ENCODE measurements at regions not wholly inside any gene's neighbourhood (a gene's known extent, or its start where the extent isn't known, plus 50 kb on each side); places are given as distances from the start of the nearest gene placed in this dataset.
"Not testable (repeated sequence)": the region's sequence is repeated elsewhere in the genome, so short reads cannot be mapped to it uniquely, and the experiment has no call there.

GRCh38 chr6:74439123-74439811 lies 743.3 kb downstream of the CD109 start:
- no peak for DNase-seq
- no peaks in the 10 kb centered on the region for H3K9me3 ChIP-seq (ENCODE audit: control insufficient read depth in 2 of 2, insufficient read depth in 1 of 2, low read depth in 1 of 2, low read length in 1 of 2)
- no peak overlapping the region for H3K4me3 ChIP-seq (ENCODE audit: low read depth in 1 of 3, low read length in 3 of 3)
- no peaks in the 10 kb centered on the region for H3K36me3 ChIP-seq (ENCODE audit: control insufficient read depth in 3 of 3, insufficient read depth in 2 of 3, low read depth in 1 of 3, low read length in 3 of 3)
- WGBS, 3 donors = 40 to 64% (median 47%) methylated on average over 1 of the region's 1 CpG
- no peak for FAIRE-seq
- H3K27me3 ChIP-seq (ENCODE audit: control insufficient read depth in 3 of 3, insufficient read depth in 3 of 3, low read length in 3 of 3) = no peaks in the 10 kb centered on the region
- H3K27ac ChIP-seq (ENCODE audit: low read depth in 1 of 3, low read length in 2 of 3) = no peak overlapping the region
- no peaks in the 10 kb centered on the region for H3K4me1 ChIP-seq (ENCODE audit: control insufficient read depth in 3 of 3, insufficient read depth in 2 of 3, low read depth in 1 of 3, low read length in 2 of 3)

GRCh38 chr6:74438395-74438794 lies 742.4 kb downstream of the CD109 start:
- H3K27ac ChIP-seq (ENCODE audit: low read depth in 1 of 3, low read length in 2 of 3); H3K27me3 ChIP-seq (ENCODE audit: control insufficient read depth in 3 of 3, insufficient read depth in 3 of 3, low read length in 3 of 3); FAIRE-seq; H3K36me3 ChIP-seq (ENCODE audit: control insufficient read depth in 3 of 3, insufficient read depth in 2 of 3, low read depth in 1 of 3, low read length in 3 of 3); H3K9me3 ChIP-seq (ENCODE audit: control insufficient read depth in 2 of 2, insufficient read depth in 1 of 2, low read depth in 1 of 2, low read length in 1 of 2); DNase-seq; H3K4me1 ChIP-seq (ENCODE audit: control insufficient read depth in 3 of 3, insufficient read depth in 2 of 3, low read depth in 1 of 3, low read length in 2 of 3); H3K4me3 ChIP-seq (ENCODE audit: low read depth in 1 of 3, low read length in 3 of 3): not testable (repeated sequence)
- WGBS, 3 donors = 43 to 78% (median 64%) methylated on average over 1 of the region's 1 CpG

- no peak overlapping the region for H3K4me3 ChIP-seq (ENCODE audit: low read depth in 1 of 3, low read length in 3 of 3)
- H3K4me1 ChIP-seq (ENCODE audit: control insufficient read depth in 3 of 3, insufficient read depth in 2 of 3, low read depth in 1 of 3, low read length in 2 of 3) = no peaks in the 10 kb centered on the region
- DNase-seq (no peak), FAIRE-seq (no peak)
- no peak overlapping the region for H3K27ac ChIP-seq (ENCODE audit: low read depth in 1 of 3, low read length in 2 of 3)
- H3K36me3 ChIP-seq (ENCODE audit: control insufficient read depth in 3 of 3, insufficient read depth in 2 of 3, low read depth in 1 of 3, low read length in 3 of 3) = no peaks in the 10 kb centered on the region
- no peaks in the 10 kb centered on the region for H3K9me3 ChIP-seq (ENCODE audit: control insufficient read depth in 2 of 2, insufficient read depth in 1 of 2, low read depth in 1 of 2, low read length in 1 of 2)
- H3K27me3 ChIP-seq (ENCODE audit: control insufficient read depth in 3 of 3, insufficient read depth in 3 of 3, low read length in 3 of 3) = no peaks in the 10 kb centered on the region
Measured at GRCh38 chr6:74434171-74434570, 738.2 kb downstream of the CD109 start.

GRCh38 chr6:74431873-74432580 lies 736.0 kb downstream of the CD109 start:
- DNase-seq (no peak), FAIRE-seq (no peak)
- Histone ChIP-seq H3K27ac (ENCODE audit: low read depth in 1 of 3, low read length in 2 of 3) (no peak overlapping the region), H3K27me3 (ENCODE audit: control insufficient read depth in 3 of 3, insufficient read depth in 3 of 3, low read length in 3 of 3) (no peaks in the 10 kb centered on the region), H3K4me3 (ENCODE audit: low read depth in 1 of 3, low read length in 3 of 3) (no peak overlapping the region), H3K4me1 (ENCODE audit: control insufficient read depth in 3 of 3, insufficient read depth in 2 of 3, low read depth in 1 of 3, low read length in 2 of 3) (no peaks in the 10 kb centered on the region), H3K36me3 (ENCODE audit: control insufficient read depth in 3 of 3, insufficient read depth in 2 of 3, low read depth in 1 of 3, low read length in 3 of 3) (no peaks in the 10 kb centered on the region), H3K9me3 (ENCODE audit: control insufficient read depth in 2 of 2, insufficient read depth in 1 of 2, low read depth in 1 of 2, low read length in 1 of 2) (no peaks in the 10 kb centered on the region)
- WGBS, 3 donors = 71 to 84% (median 79%) methylated on average over 3 of the region's 3 CpGs

GRCh38 chr6:74420221-74420620 lies 724.2 kb downstream of the CD109 start:
- DNase-seq (peak; percentile 85 to 91), FAIRE-seq (no peak)

GRCh38 chr6:74415056-74415455 lies 719.1 kb downstream of the CD109 start:
- DNase-seq (no peak), FAIRE-seq (no peak)
- no peak overlapping the region for H3K4me3 ChIP-seq (ENCODE audit: low read depth in 1 of 3, low read length in 3 of 3)
- no peaks in the 10 kb centered on the region for H3K36me3 ChIP-seq (ENCODE audit: control insufficient read depth in 3 of 3, insufficient read depth in 2 of 3, low read depth in 1 of 3, low read length in 3 of 3)
- peaks cover 0 to 2% (median 0%) of the 10 kb centered on the region in 3 donors for H3K4me1 ChIP-seq (ENCODE audit: control insufficient read depth in 3 of 3, insufficient read depth in 2 of 3, low read depth in 1 of 3, low read length in 2 of 3)
- no peaks in the 10 kb centered on the region for H3K27me3 ChIP-seq (ENCODE audit: control insufficient read depth in 3 of 3, insufficient read depth in 3 of 3, low read length in 3 of 3)
- no peak overlapping the region for H3K27ac ChIP-seq (ENCODE audit: low read depth in 1 of 3, low read length in 2 of 3)
- H3K9me3 ChIP-seq (ENCODE audit: control insufficient read depth in 2 of 2, insufficient read depth in 1 of 2, low read depth in 1 of 2, low read length in 1 of 2) = no peaks in the 10 kb centered on the region

More at GRCh38 chr6:74420221-74420620, 724.2 kb downstream of the CD109 start:
- Histone ChIP-seq H3K27ac (ENCODE audit: low read depth in 1 of 3, low read length in 2 of 3) (peak overlapping the region; percentile 33 to 87 (median 71)), H3K9me3 (ENCODE audit: control insufficient read depth in 2 of 2, insufficient read depth in 1 of 2, low read depth in 1 of 2, low read length in 1 of 2) (no peaks in the 10 kb centered on the region), H3K4me1 (ENCODE audit: control insufficient read depth in 3 of 3, insufficient read depth in 2 of 3, low read depth in 1 of 3, low read length in 2 of 3) (peaks cover 0 to 13% (median 0%) of the 10 kb centered on the region in 3 donors), H3K4me3 (ENCODE audit: low read depth in 1 of 3, low read length in 3 of 3) (no peak overlapping the region), H3K27me3 (ENCODE audit: control insufficient read depth in 3 of 3, insufficient read depth in 3 of 3, low read length in 3 of 3) (no peaks in the 10 kb centered on the region), H3K36me3 (ENCODE audit: control insufficient read depth in 3 of 3, insufficient read depth in 2 of 3, low read depth in 1 of 3, low read length in 3 of 3) (no peaks in the 10 kb centered on the region)
- 9 to 58% (median 36%) methylated on average over 1 of the region's 1 CpG for WGBS, 3 donors

- FAIRE-seq (no peak), DNase-seq (no peak)
- 75 to 90% (median 84%) methylated on average over 1 of the region's 1 CpG for WGBS, 3 donors
- no peaks in the 10 kb centered on the region for H3K4me1 ChIP-seq (ENCODE audit: control insufficient read depth in 3 of 3, insufficient read depth in 2 of 3, low read depth in 1 of 3, low read length in 2 of 3)
- H3K27me3 ChIP-seq (ENCODE audit: control insufficient read depth in 3 of 3, insufficient read depth in 3 of 3, low read length in 3 of 3) = no peaks in the 10 kb centered on the region
- H3K27ac ChIP-seq (ENCODE audit: low read depth in 1 of 3, low read length in 2 of 3) = no peak overlapping the region
- H3K4me3 ChIP-seq (ENCODE audit: low read depth in 1 of 3, low read length in 3 of 3) = no peak overlapping the region
- no peaks in the 10 kb centered on the region for H3K9me3 ChIP-seq (ENCODE audit: control insufficient read depth in 2 of 2, insufficient read depth in 1 of 2, low read depth in 1 of 2, low read length in 1 of 2)
- no peaks in the 10 kb centered on the region for H3K36me3 ChIP-seq (ENCODE audit: control insufficient read depth in 3 of 3, insufficient read depth in 2 of 3, low read depth in 1 of 3, low read length in 3 of 3)
Measured at GRCh38 chr6:74410630-74411029, 714.6 kb downstream of the CD109 start.

GRCh38 chr6:74409447-74409846 lies 713.4 kb downstream of the CD109 start:
- no peaks in the 10 kb centered on the region for H3K27me3 ChIP-seq (ENCODE audit: control insufficient read depth in 3 of 3, insufficient read depth in 3 of 3, low read length in 3 of 3)
- no peak for FAIRE-seq
- WGBS, 3 donors = 0% methylated on average over 1 of the region's 1 CpG
- no peaks in the 10 kb centered on the region for H3K9me3 ChIP-seq (ENCODE audit: control insufficient read depth in 2 of 2, insufficient read depth in 1 of 2, low read depth in 1 of 2, low read length in 1 of 2)
- no peak overlapping the region for H3K27ac ChIP-seq (ENCODE audit: low read depth in 1 of 3, low read length in 2 of 3)
- H3K4me3 ChIP-seq (ENCODE audit: low read depth in 1 of 3, low read length in 3 of 3) = no peak overlapping the region
- DNase-seq = peak; percentile 35 to 56
- H3K36me3 ChIP-seq (ENCODE audit: control insufficient read depth in 3 of 3, insufficient read depth in 2 of 3, low read depth in 1 of 3, low read length in 3 of 3) = no peaks in the 10 kb centered on the region
- H3K4me1 ChIP-seq (ENCODE audit: control insufficient read depth in 3 of 3, insufficient read depth in 2 of 3, low read depth in 1 of 3, low read length in 2 of 3) = no peaks in the 10 kb centered on the region

GRCh38 chr6:74408844-74409243 lies 712.8 kb downstream of the CD109 start:
- DNase-seq (no peak), FAIRE-seq (no peak)
- Histone ChIP-seq H3K27ac (ENCODE audit: low read depth in 1 of 3, low read length in 2 of 3) (no peak overlapping the region), H3K4me3 (ENCODE audit: low read depth in 1 of 3, low read length in 3 of 3) (no peak overlapping the region), H3K9me3 (ENCODE audit: control insufficient read depth in 2 of 2, insufficient read depth in 1 of 2, low read depth in 1 of 2, low read length in 1 of 2) (no peaks in the 10 kb centered on the region), H3K27me3 (ENCODE audit: control insufficient read depth in 3 of 3, insufficient read depth in 3 of 3, low read length in 3 of 3) (no peaks in the 10 kb centered on the region), H3K4me1 (ENCODE audit: control insufficient read depth in 3 of 3, insufficient read depth in 2 of 3, low read depth in 1 of 3, low read length in 2 of 3) (no peaks in the 10 kb centered on the region), H3K36me3 (ENCODE audit: control insufficient read depth in 3 of 3, insufficient read depth in 2 of 3, low read depth in 1 of 3, low read length in 3 of 3) (no peaks in the 10 kb centered on the region)
- WGBS, 3 donors = 23 to 40% (median 30%) methylated on average over 1 of the region's 1 CpG

Measured in small intestine (tissue), 7 donors.